ENCODE measurements at regions not wholly inside any gene's neighbourhood (a gene's known extent, or its start where the extent isn't known, plus 50 kb on each side); places are given as distances from the start of the nearest gene placed in this dataset.

- TF ChIP-seq CTCF (IDR thresholded peaks at IDR 0.05) (no peak), POLR2A (IDR thresholded peaks at IDR 0.05) (no peak)
These were observed 365.5 kb upstream of the CDH18 start for GRCh38 chr5:20353499-20353898.
